Lower leg skin (tissue), 4 donors: ENCODE measurements at regions not wholly inside any gene's neighbourhood (a gene's known extent, or its start where the extent isn't known, plus 50 kb on each side); places are given as distances from the start of the nearest gene placed in this dataset.

ENCODE experiments used
- DNase-seq, 2 donors: peaks; one replicate each; pipeline ENCODE4 v3.0.0-alpha.2; 2019; ENCODE audit warnings: low spot score in 2 of 2
- H3K4me3 ChIP-seq: fragments of 200-600 bp; sonication (generic); 2 replicates; pipeline ENCODE4 v1.5.1; 2017; ENCODE audit warnings: mild to moderate bottlenecking, low read depth; ENCODE audit not compliant: poor library complexity, severe bottlenecking
- CTCF ChIP-seq, 3 donors: fragments of 450-650 bp; IDR thresholded peaks; one replicate each; pipeline ENCODE4 v1.5.1; 2016; ENCODE audit warnings: antibody characterized with exemption in 3 of 3, mild to moderate bottlenecking in 3 of 3, moderate library complexity in 2 of 3
- POLR2A ChIP-seq, 2 donors: fragments of 450-650 bp; IDR thresholded peaks; one replicate each; pipeline ENCODE4 v1.6.1; 2016 to 2017; ENCODE audit warnings: antibody characterized with exemption in 2 of 2, mild to moderate bottlenecking in 1 of 2, moderate library complexity in 1 of 2
- WGBS, 2 donors: methylation state at CpG; one replicate each; pipeline ENCODE4 v1.1.5; 2018; 5-methylcytosine and 5-hydroxymethylcytosine counted together
- intact Hi-C: fragments of 100-400 bp; cut with DNase I; formaldehyde crosslinking; loops from one replicate; pipeline ENCODE4 v1.15.0; 2023; ENCODE audit warnings: low total_unique reads

- TF ChIP-seq POLR2A (IDR thresholded peaks at IDR 0.05): no peak
- DNase-seq: no peak
- intact Hi-C loops: no loop called here
- WGBS, 2 donors: 67 to 81% methylated on average over 4 of the region's 4 CpGs
- no peak overlapping the region for H3K4me3 ChIP-seq
Observed at GRCh38 chr9:38212016-38212415, 143.0 kb upstream of the SHB start.

- WGBS, 2 donors: 93 to 96% methylated on average over 1 of the region's 1 CpG
Observed at GRCh38 chr9:38211002-38211401, 142.0 kb upstream of the SHB start.

GRCh38 chr9:38208206-38208901 is 139.3 kb upstream of the SHB start:
- TF ChIP-seq POLR2A (IDR thresholded peaks at IDR 0.05) (no peak), CTCF (IDR thresholded peaks at IDR 0.05) (no peak)
- intact Hi-C loops: no loop called here
- H3K4me3 ChIP-seq: no peak overlapping the region
- no peak for DNase-seq
- WGBS, 2 donors: 54 to 62% methylated on average over 4 of the region's 4 CpGs

More at GRCh38 chr9:38211002-38211401, 142.0 kb upstream of the SHB start:
- TF ChIP-seq CTCF (IDR thresholded peaks at IDR 0.05): no peak
- no peak for TF ChIP-seq POLR2A (IDR thresholded peaks at IDR 0.05)
- no peak overlapping the region for H3K4me3 ChIP-seq
- no peak for DNase-seq
- intact Hi-C loops: no loop called here

- no peak for DNase-seq
- WGBS, 2 donors: 62 to 65% methylated on average over 3 of the region's 3 CpGs
- TF ChIP-seq POLR2A (IDR thresholded peaks at IDR 0.05) (no peak), CTCF (IDR thresholded peaks at IDR 0.05) (no peak)
- H3K4me3 ChIP-seq: no peak overlapping the region
- intact Hi-C loops: no loop called here
Observed at GRCh38 chr9:38207247-38207778, 138.3 kb upstream of the SHB start.

- intact Hi-C loops: no loop called here
- DNase-seq: no peak
- H3K4me3 ChIP-seq: no peak overlapping the region
- no peak for TF ChIP-seq CTCF (IDR thresholded peaks at IDR 0.05)
Observed at GRCh38 chr9:38205279-38205678, 136.3 kb upstream of the SHB start.

- intact Hi-C loops: no loop called here
- WGBS, 2 donors: 62 to 66% methylated on average over 7 of the region's 7 CpGs
- H3K4me3 ChIP-seq: no peak overlapping the region
- no peak for DNase-seq
- TF ChIP-seq CTCF (IDR thresholded peaks at IDR 0.05) (no peak), POLR2A (IDR thresholded peaks at IDR 0.05) (no peak)
Observed at GRCh38 chr9:38202336-38202938, 133.4 kb upstream of the SHB start.
